ENCODE measurements at regions not wholly inside any gene's neighbourhood (a gene's known extent, or its start where the extent isn't known, plus 50 kb on each side); places are given as distances from the start of the nearest gene placed in this dataset.

GRCh38 chr11:15773476-15774387 lies 582.6 kb downstream of the SOX6 start:
- CTCF ChIA-PET: no interaction called here
- no peak overlapping the region for H3K27ac Mint-ChIP-seq

GRCh38 chr11:15774388-15774939 lies 581.9 kb downstream of the SOX6 start:
- no peaks in the 10 kb centered on the region for H3K27me3 Mint-ChIP-seq
- POLR2A ChIA-PET: no interaction called here
- CTCF ChIA-PET: no interaction called here

More at GRCh38 chr11:15773476-15774387, 582.6 kb downstream of the SOX6 start:
- POLR2A ChIA-PET: no interaction called here
- no peaks in the 10 kb centered on the region for H3K9me3 ChIP-seq (ENCODE audit: low read length)
- no peaks in the 10 kb centered on the region for H3K27me3 Mint-ChIP-seq
- no peaks in the 10 kb centered on the region for H3K36me3 ChIP-seq (ENCODE audit: insufficient read depth, low read length)
- no peak for DNase-seq
- no peak overlapping the region for H3K4me3 Mint-ChIP-seq
- H3K36me3 Mint-ChIP-seq: no peaks in the 10 kb centered on the region
- H3K4me3 ChIP-seq (ENCODE audit: low read length): no peak overlapping the region
- H3K9me3 Mint-ChIP-seq: peaks cover 0 to 8% (median 0%) of the 10 kb centered on the region in 5 donors
- H3K27me3 ChIP-seq (ENCODE audit: insufficient read depth, low read length, poor library complexity, severe bottlenecking): no peaks in the 10 kb centered on the region
- no peaks in the 10 kb centered on the region for H3K4me1 Mint-ChIP-seq
- H3K27ac ChIP-seq (ENCODE audit: low read depth, low read length): no peak overlapping the region
- H3K4me1 ChIP-seq (ENCODE audit: insufficient read depth, low read length): no peaks in the 10 kb centered on the region

GRCh38 chr11:15775015-15775541 lies 581.3 kb downstream of the SOX6 start:
- Histone ChIP-seq H3K4me3 (ENCODE audit: low read length) (no peak overlapping the region), H3K9me3 (ENCODE audit: low read length) (no peaks in the 10 kb centered on the region), H3K27me3 (ENCODE audit: insufficient read depth, low read length, poor library complexity, severe bottlenecking) (no peaks in the 10 kb centered on the region), H3K4me1 (ENCODE audit: insufficient read depth, low read length) (no peaks in the 10 kb centered on the region), H3K27ac (ENCODE audit: low read depth, low read length) (no peak overlapping the region), H3K36me3 (ENCODE audit: insufficient read depth, low read length) (no peaks in the 10 kb centered on the region)
- no peaks in the 10 kb centered on the region for H3K27me3 Mint-ChIP-seq
- peaks cover 0 to 8% (median 0%) of the 10 kb centered on the region in 5 donors for H3K9me3 Mint-ChIP-seq
- H3K36me3 Mint-ChIP-seq: no peaks in the 10 kb centered on the region
- POLR2A ChIA-PET: no interaction called here
- no peak for DNase-seq
- CTCF ChIA-PET: no interaction called here
- no peak overlapping the region for H3K4me3 Mint-ChIP-seq
- no peaks in the 10 kb centered on the region for H3K4me1 Mint-ChIP-seq
- no peak overlapping the region for H3K27ac Mint-ChIP-seq

More at GRCh38 chr11:15774388-15774939, 581.9 kb downstream of the SOX6 start:
- H3K4me1 Mint-ChIP-seq: no peaks in the 10 kb centered on the region
- DNase-seq: no peak
- H3K4me1 ChIP-seq (ENCODE audit: insufficient read depth, low read length): no peaks in the 10 kb centered on the region
- no peak overlapping the region for H3K27ac ChIP-seq (ENCODE audit: low read depth, low read length)
- H3K36me3 ChIP-seq (ENCODE audit: insufficient read depth, low read length): no peaks in the 10 kb centered on the region
- H3K9me3 ChIP-seq (ENCODE audit: low read length): no peaks in the 10 kb centered on the region
- H3K9me3 Mint-ChIP-seq: peaks cover 0 to 8% (median 0%) of the 10 kb centered on the region in 5 donors
- H3K27me3 ChIP-seq (ENCODE audit: insufficient read depth, low read length, poor library complexity, severe bottlenecking): no peaks in the 10 kb centered on the region
- no peak overlapping the region for H3K4me3 Mint-ChIP-seq
- H3K36me3 Mint-ChIP-seq: no peaks in the 10 kb centered on the region
- H3K4me3 ChIP-seq (ENCODE audit: low read length): no peak overlapping the region
- no peak overlapping the region for H3K27ac Mint-ChIP-seq

- Histone ChIP-seq H3K27me3 (ENCODE audit: insufficient read depth, low read length, poor library complexity, severe bottlenecking) (no peaks in the 10 kb centered on the region), H3K4me3 (ENCODE audit: low read length) (no peak overlapping the region), H3K27ac (ENCODE audit: low read depth, low read length) (no peak overlapping the region), H3K9me3 (ENCODE audit: low read length) (no peaks in the 10 kb centered on the region), H3K36me3 (ENCODE audit: insufficient read depth, low read length) (no peaks in the 10 kb centered on the region), H3K4me1 (ENCODE audit: insufficient read depth, low read length) (no peaks in the 10 kb centered on the region)
- Mint-ChIP-seq H3K4me3 (no peak overlapping the region), H3K27ac (no peak overlapping the region), H3K9me3 (peaks cover 0 to 10% (median 0%) of the 10 kb centered on the region in 5 donors), H3K27me3 (no peaks in the 10 kb centered on the region), H3K4me1 (no peaks in the 10 kb centered on the region), H3K36me3 (no peaks in the 10 kb centered on the region)
- ChIA-PET POLR2A (no interaction called here), CTCF (no interaction called here)
- DNase-seq: no peak
Observed at GRCh38 chr11:15775797-15776196, 580.5 kb downstream of the SOX6 start.

GRCh38 chr11:15776366-15776765 lies 580.0 kb downstream of the SOX6 start:
- Histone ChIP-seq H3K27me3 (ENCODE audit: insufficient read depth, low read length, poor library complexity, severe bottlenecking) (no peaks in the 10 kb centered on the region), H3K4me3 (ENCODE audit: low read length) (no peak overlapping the region), H3K9me3 (ENCODE audit: low read length) (no peaks in the 10 kb centered on the region), H3K4me1 (ENCODE audit: insufficient read depth, low read length) (no peaks in the 10 kb centered on the region), H3K36me3 (ENCODE audit: insufficient read depth, low read length) (no peaks in the 10 kb centered on the region), H3K27ac (ENCODE audit: low read depth, low read length) (no peak overlapping the region)
- peaks cover 0 to 10% (median 0%) of the 10 kb centered on the region in 5 donors for H3K9me3 Mint-ChIP-seq
- POLR2A ChIA-PET: no interaction called here
- CTCF ChIA-PET: no interaction called here
- H3K4me1 Mint-ChIP-seq: no peaks in the 10 kb centered on the region
- no peaks in the 10 kb centered on the region for H3K27me3 Mint-ChIP-seq
- no peaks in the 10 kb centered on the region for H3K36me3 Mint-ChIP-seq
- no peak overlapping the region for H3K27ac Mint-ChIP-seq
- DNase-seq: no peak
- no peak overlapping the region for H3K4me3 Mint-ChIP-seq

- ChIA-PET CTCF (no interaction called here), POLR2A (no interaction called here)
- H3K27ac ChIP-seq (ENCODE audit: low read depth, low read length): no peak overlapping the region
- H3K4me1 ChIP-seq (ENCODE audit: insufficient read depth, low read length): no peaks in the 10 kb centered on the region
- H3K4me1 Mint-ChIP-seq: no peaks in the 10 kb centered on the region
- no peak for DNase-seq
- no peak overlapping the region for H3K4me3 Mint-ChIP-seq
- no peaks in the 10 kb centered on the region for H3K27me3 ChIP-seq (ENCODE audit: insufficient read depth, low read length, poor library complexity, severe bottlenecking)
- no peak overlapping the region for H3K4me3 ChIP-seq (ENCODE audit: low read length)
- H3K27me3 Mint-ChIP-seq: peaks cover 0 to 2% of the 10 kb centered on the region in 2 donors
- H3K36me3 Mint-ChIP-seq: no peaks in the 10 kb centered on the region
- H3K9me3 ChIP-seq (ENCODE audit: low read length): no peaks in the 10 kb centered on the region
- peaks cover 0 to 5% (median 2%) of the 10 kb centered on the region in 5 donors for H3K9me3 Mint-ChIP-seq
- H3K36me3 ChIP-seq (ENCODE audit: insufficient read depth, low read length): no peaks in the 10 kb centered on the region
- no peak overlapping the region for H3K27ac Mint-ChIP-seq
Observed at GRCh38 chr11:15779518-15779917, 576.8 kb downstream of the SOX6 start.

GRCh38 chr11:15780382-15780781 lies 576.0 kb downstream of the SOX6 start:
- Histone ChIP-seq H3K36me3 (ENCODE audit: insufficient read depth, low read length) (no peaks in the 10 kb centered on the region), H3K27me3 (ENCODE audit: insufficient read depth, low read length, poor library complexity, severe bottlenecking) (no peaks in the 10 kb centered on the region), H3K27ac (ENCODE audit: low read depth, low read length) (no peak overlapping the region), H3K4me1 (ENCODE audit: insufficient read depth, low read length) (no peaks in the 10 kb centered on the region), H3K4me3 (ENCODE audit: low read length) (no peak overlapping the region), H3K9me3 (ENCODE audit: low read length) (no peaks in the 10 kb centered on the region)
- H3K4me3 Mint-ChIP-seq: no peak overlapping the region
- H3K4me1 Mint-ChIP-seq: no peaks in the 10 kb centered on the region
- POLR2A ChIA-PET: no interaction called here
- H3K9me3 Mint-ChIP-seq: peaks cover 0 to 5% (median 2%) of the 10 kb centered on the region in 5 donors
- CTCF ChIA-PET: no interaction called here
- no peak for DNase-seq
- H3K36me3 Mint-ChIP-seq: no peaks in the 10 kb centered on the region
- H3K27ac Mint-ChIP-seq: no peak overlapping the region
- H3K27me3 Mint-ChIP-seq: peaks cover 0 to 4% of the 10 kb centered on the region in 2 donors

- no peak overlapping the region for H3K27ac ChIP-seq (ENCODE audit: low read depth, low read length)
- H3K27me3 ChIP-seq (ENCODE audit: insufficient read depth, low read length, poor library complexity, severe bottlenecking): no peaks in the 10 kb centered on the region
- H3K4me1 Mint-ChIP-seq: no peaks in the 10 kb centered on the region
- peaks cover 0 to 6% of the 10 kb centered on the region in 2 donors for H3K27me3 Mint-ChIP-seq
- H3K27ac Mint-ChIP-seq: no peak overlapping the region
- H3K4me3 Mint-ChIP-seq: no peak overlapping the region
- ChIA-PET POLR2A (no interaction called here), CTCF (no interaction called here)
- no peak for DNase-seq
- H3K9me3 Mint-ChIP-seq: peaks cover 0 to 5% (median 2%) of the 10 kb centered on the region in 5 donors
- H3K4me3 ChIP-seq (ENCODE audit: low read length): no peak overlapping the region
- no peaks in the 10 kb centered on the region for H3K4me1 ChIP-seq (ENCODE audit: insufficient read depth, low read length)
- no peaks in the 10 kb centered on the region for H3K9me3 ChIP-seq (ENCODE audit: low read length)
- no peaks in the 10 kb centered on the region for H3K36me3 Mint-ChIP-seq
- H3K36me3 ChIP-seq (ENCODE audit: insufficient read depth, low read length): no peaks in the 10 kb centered on the region
Observed at GRCh38 chr11:15780837-15781236, 575.5 kb downstream of the SOX6 start.

All from CD8-positive, alpha-beta memory T cell (primary cell).